A549 (cell line): ENCODE measurements at regions not wholly inside any gene's neighbourhood (a gene's known extent, or its start where the extent isn't known, plus 50 kb on each side); places are given as distances from the start of the nearest gene placed in this dataset.

Experiments
- ATAC-seq, 2 experiments: fragments of 200-7000 bp in 1 of 2; fragments of >200 bp in 1 of 2; cut with Nextera tagmentation in 1 of 2; cut with Tn5 transposase in 1 of 2; 3 replicates each; pipeline versions ENCODE4 v1.8.0 to v1.9.1; 2018 to 2020; ENCODE audit warnings: mild to moderate bottlenecking in 1 of 2, moderate library complexity in 1 of 2
- CTCF ChIA-PET: fragments of 300-600 bp; sonication (Branson Sonifier 250); formaldehyde crosslinking; extraction: SDS; loops from one replicate; lab custom pipeline; 2021; ENCODE audit warnings: antibody characterized with exemption, inconsistent platforms; lab: Yijun Ruan, JAX
- POLR2A ChIA-PET: fragments of 350-600 bp; formaldehyde crosslinking; extraction: SDS; loops from one replicate; lab custom pipeline; 2021; ENCODE audit warnings: antibody characterized with exemption, inconsistent platforms; lab: Yijun Ruan, JAX
- DNase-seq, 2 experiments: peaks; one replicate each; pipeline versions ENCODE4 v3.0.0 to v3.0.0-alpha.2; 2011 to 2016; ENCODE audit warnings: low read depth in 1 of 2, low spot score in 1 of 2
- FAIRE-seq: peaks from 2 replicates; lab custom pipeline; 2011; peaks lifted over from hg19 to GRCh38; lab: Jason Lieb, UNC
- H3K27ac ChIP-seq, 2 experiments: fragments of >200 bp; sonication (Bioruptor Twin); formaldehyde crosslinking; 3 replicates each; pipeline ENCODE4 v1.5.1; 2016 to 2017
- H3K4me1 ChIP-seq: fragments of >200 bp; sonication (Bioruptor Twin); formaldehyde crosslinking; 3 replicates; pipeline ENCODE4 v1.6.1; 2016
- H3K4me2 ChIP-seq: fragments of >200 bp; sonication (Bioruptor Twin); formaldehyde crosslinking; 3 replicates; pipeline ENCODE4 v1.6.1; 2016
- H3K4me3 ChIP-seq: fragments of >200 bp; sonication (Bioruptor Twin); formaldehyde crosslinking; 3 replicates; pipeline ENCODE4 v1.5.1; 2016
- H3K9me3 ChIP-seq: fragments of >200 bp; sonication (Bioruptor Twin); formaldehyde crosslinking; 3 replicates; pipeline ENCODE4 v1.6.1; 2016
- BHLHE40 ChIP-seq: IDR thresholded peaks from 2 replicates; pipeline ENCODE4 v1.6.1; 2012; ENCODE audit warnings: low read depth, low read length, inconsistent platforms
- CBX2 ChIP-seq: fragments of 200-600 bp; sonication (generic); IDR thresholded peaks from 2 replicates; pipeline ENCODE4 v1.6.1; 2016; ENCODE audit warnings: low read depth, mild to moderate bottlenecking, borderline replicate concordance
- CBX8 ChIP-seq: fragments of 200-600 bp; sonication (generic); IDR thresholded peaks from 2 replicates; pipeline ENCODE4 v1.6.1; 2016
- CHD2 ChIP-seq: fragments of 150-350 bp; IDR thresholded peaks from 2 replicates; pipeline ENCODE4 v1.6.1; 2014; ENCODE audit warnings: low read length; ENCODE audit not compliant: partially characterized antibody
- CHD4 ChIP-seq: fragments of 200-600 bp; sonication (generic); IDR thresholded peaks from 2 replicates; pipeline ENCODE4 v1.6.1; 2016; ENCODE audit warnings: antibody characterized with exemption, mild to moderate bottlenecking, borderline replicate concordance
- CTCF ChIP-seq: fragments of >200 bp; sonication (Bioruptor Twin); formaldehyde crosslinking; IDR thresholded peaks from 3 replicates; pipeline ENCODE4 v1.5.1; 2016
- E2F6 ChIP-seq: IDR thresholded peaks from 2 replicates; pipeline ENCODE4 v1.6.1; 2012; ENCODE audit warnings: low read depth, borderline replicate concordance
- EHF ChIP-seq: fragments of 250-450 bp; sonication (Bioruptor Pico); IDR thresholded peaks from 2 replicates; pipeline ENCODE4 v1.5.0; 2020; ENCODE audit warnings: mild to moderate bottlenecking
- EHMT2 ChIP-seq: fragments of 200-600 bp; sonication (generic); IDR thresholded peaks from 2 replicates; pipeline ENCODE4 v1.6.1; 2016; ENCODE audit warnings: antibody characterized with exemption, low read depth, mild to moderate bottlenecking, moderate library complexity
- EP300 ChIP-seq, 2 experiments: fragments of >200 bp; sonication (Bioruptor Twin); formaldehyde crosslinking; IDR thresholded peaks; 2 replicates in 1 of 2; 3 replicates in 1 of 2; pipeline ENCODE4 v1.6.1; 2016 to 2017
- ESRRA ChIP-seq: fragments of 150-350 bp; IDR thresholded peaks from 2 replicates; pipeline ENCODE4 v1.6.1; 2014; ENCODE audit warnings: mild to moderate bottlenecking, low read length, borderline replicate concordance
- FOSB ChIP-seq: fragments of 250-450 bp; sonication (Bioruptor Pico); IDR thresholded peaks from 2 replicates; pipeline ENCODE4 v1.5.0; 2020; ENCODE audit warnings: mild to moderate bottlenecking, moderate library complexity
- FOSL2 ChIP-seq, 2 experiments: fragments of 450-650 bp in 1 of 2; fragments of >200 bp in 1 of 2; sonication (Bioruptor Twin) in 1 of 2; formaldehyde crosslinking; IDR thresholded peaks; 2 replicates each; pipeline versions ENCODE4 v1.5.0 to v1.6.1; 2016 to 2020; ENCODE audit warnings: mild to moderate bottlenecking in 1 of 2, moderate library complexity in 1 of 2
- HES2 ChIP-seq: fragments of >200 bp; sonication (Bioruptor Twin); formaldehyde crosslinking; IDR thresholded peaks from 2 replicates; pipeline ENCODE4 v1.6.1; 2016
- HEYL ChIP-seq: fragments of 250-450 bp; sonication (Bioruptor Pico); IDR thresholded peaks from 2 replicates; pipeline ENCODE4 v1.8.0; 2021; ENCODE audit warnings: mild to moderate bottlenecking, moderate library complexity
- HOXB5 ChIP-seq: fragments of 250-450 bp; sonication (Bioruptor Pico); IDR thresholded peaks from 2 replicates; pipeline ENCODE4 v1.5.0; 2020; ENCODE audit warnings: mild to moderate bottlenecking, moderate library complexity
- MAX ChIP-seq: IDR thresholded peaks from 2 replicates; pipeline ENCODE4 v1.6.1; 2012
- MYC ChIP-seq: IDR thresholded peaks from 2 replicates; pipeline ENCODE4 v1.6.1; 2012; ENCODE audit warnings: mild to moderate bottlenecking, inconsistent platforms, low read length, improper control_type of control experiment, borderline replicate concordance
- NFE2L2 ChIP-seq: fragments of 150-350 bp; conservative IDR thresholded peaks from 2 replicates; pipeline ENCODE4 v1.6.1; 2014; ENCODE audit warnings: low read length
- POLR2AphosphoS2 ChIP-seq: conservative IDR thresholded peaks from 2 replicates; pipeline ENCODE4 v1.6.1; 2012; ENCODE audit warnings: low read length, improper control_type of control experiment, inconsistent platforms
- RAD21 ChIP-seq, 2 experiments: fragments of >200 bp in 1 of 2; sonication (Bioruptor Twin) in 1 of 2; formaldehyde crosslinking in 1 of 2; IDR thresholded peaks in 1 of 2; conservative IDR thresholded peaks in 1 of 2; 2 replicates in 1 of 2; 3 replicates in 1 of 2; pipeline ENCODE4 v1.6.1; 2012 to 2018; ENCODE audit warnings: inconsistent platforms in 1 of 2
- RARB ChIP-seq: fragments of 250-450 bp; sonication (Bioruptor Pico); IDR thresholded peaks from 2 replicates; pipeline ENCODE4 v1.8.0; 2021; ENCODE audit warnings: mild to moderate bottlenecking, moderate library complexity
- RCOR1 ChIP-seq: fragments of 150-350 bp; IDR thresholded peaks from 2 replicates; pipeline ENCODE4 v1.6.1; 2014; ENCODE audit warnings: antibody characterized with exemption, low read length, low read depth
- RFX5 ChIP-seq: fragments of 450-650 bp; IDR thresholded peaks from 2 replicates; pipeline ENCODE4 v1.7.1; 2014; ENCODE audit warnings: antibody characterized with exemption, mild to moderate bottlenecking, moderate library complexity
- RNF2 ChIP-seq: fragments of 200-600 bp; sonication (generic); IDR thresholded peaks from 2 replicates; pipeline ENCODE4 v1.6.1; 2016; ENCODE audit warnings: low read depth, mild to moderate bottlenecking, antibody characterized with exemption, moderate library complexity, borderline replicate concordance
- SREBF2 ChIP-seq: fragments of 450-650 bp; IDR thresholded peaks from 2 replicates; pipeline ENCODE4 v1.6.1; 2014; ENCODE audit warnings: mild to moderate bottlenecking, moderate library complexity
- TFCP2L1 ChIP-seq: fragments of 250-450 bp; sonication (Bioruptor Pico); IDR thresholded peaks from 2 replicates; pipeline ENCODE4 v1.5.0; 2021; ENCODE audit warnings: mild to moderate bottlenecking
- TP53 ChIP-seq: fragments of 250-450 bp; sonication (Bioruptor Pico); IDR thresholded peaks from 2 replicates; pipeline ENCODE4 v1.5.0; 2021; ENCODE audit warnings: mild to moderate bottlenecking, moderate library complexity
- ZFP36 ChIP-seq: fragments of 450-650 bp; IDR thresholded peaks from 2 replicates; pipeline ENCODE4 v1.6.1; 2014; ENCODE audit warnings: borderline replicate concordance; ENCODE audit not compliant: partially characterized antibody
- WGBS: methylation state at CpG from one replicate; pipeline ENCODE4 v1.1.6; 2017; ENCODE audit errors: missing lambda C conversion rate; 5-methylcytosine and 5-hydroxymethylcytosine counted together

- 90% methylated on average over 4 of the region's 4 CpGs for WGBS
- TF ChIP-seq CHD4 (no peak), HEYL (CRISPR knock-in tag) (no peak), POLR2AphosphoS2 (no peak), EHF (CRISPR knock-in tag) (no peak), BHLHE40 (no peak), HES2 (no peak), E2F6 (no peak), ZFP36 (no peak), EHMT2 (no peak), CBX8 (no peak), MYC (no peak)
- no peak overlapping the region for H3K27ac ChIP-seq
- H3K4me1 ChIP-seq: no peaks in the 10 kb centered on the region
- H3K9me3 ChIP-seq: no peaks in the 10 kb centered on the region
- FAIRE-seq: no peak
- DNase-seq: no peak
- H3K4me3 ChIP-seq: no peak overlapping the region
- no peak for ATAC-seq
- ChIA-PET POLR2A (no interaction called here), CTCF (no interaction called here)
- no peak overlapping the region for H3K4me2 ChIP-seq
These were observed 156.2 kb downstream of the ABCC12 start for GRCh38 chr16:47999595-47999994.

GRCh38 chr16:47995354-47995753 lies 160.4 kb downstream of the ABCC12 start:
- FAIRE-seq: no peak
- Histone ChIP-seq H3K27ac (no peak overlapping the region), H3K4me2 (no peak overlapping the region), H3K4me3 (no peak overlapping the region), H3K9me3 (peaks cover 7% of the 10 kb centered on the region), H3K4me1 (no peaks in the 10 kb centered on the region)
- CTCF ChIA-PET: interaction anchor here (0.6 kb wide), 1 partner anchor 105 kb away, joined by 3 read pairs; no protein-coding TSS in a partner anchor
- WGBS: 40% methylated on average over 2 of the region's 2 CpGs
- ATAC-seq: no peak
- POLR2A ChIA-PET: no interaction called here
- no peak for DNase-seq
- TF ChIP-seq HES2: no peak
- 0 out of 5 replicates have a peak, but pooled peaks of 1 of the 2 experiments have one; percentile 5 for TF ChIP-seq RAD21 (conservative IDR thresholded peaks at IDR 0.05 in 1 of 2, IDR thresholded peaks at IDR 0.05 in 1 of 2)

GRCh38 chr16:47991491-47991890 lies 164.3 kb downstream of the ABCC12 start:
- ATAC-seq (no peak), FAIRE-seq (no peak), DNase-seq (no peak)
- no peak overlapping the region for H3K4me3 ChIP-seq
- H3K4me1 ChIP-seq: no peaks in the 10 kb centered on the region
- TF ChIP-seq CTCF: no peak
- no peak for TF ChIP-seq FOSL2 (IDR thresholded peaks at IDR 0.05)
- no peak for TF ChIP-seq FOSL2 (CRISPR knock-in tag; IDR thresholded peaks at IDR 0.05)
- TF ChIP-seq MAX: no peak
- no peak for TF ChIP-seq FOSB (CRISPR knock-in tag)
- no peak for TF ChIP-seq HOXB5
- 19% methylated on average over 2 of the region's 2 CpGs for WGBS
- POLR2A ChIA-PET: no interaction called here
- H3K4me2 ChIP-seq: no peak overlapping the region
- CTCF ChIA-PET: interaction anchor here (1.6 kb wide), 1 partner anchor 12 kb away, joined by 3 read pairs; no protein-coding TSS in a partner anchor
- H3K27ac ChIP-seq: no peak overlapping the region
- peaks cover 11% of the 10 kb centered on the region for H3K9me3 ChIP-seq

- Histone ChIP-seq H3K4me2 (no peak overlapping the region), H3K4me3 (no peak overlapping the region), H3K9me3 (peaks cover 11% of the 10 kb centered on the region), H3K4me1 (no peaks in the 10 kb centered on the region), H3K27ac (no peak overlapping the region)
- CTCF ChIA-PET: no interaction called here
- ATAC-seq (no peak), FAIRE-seq (no peak), DNase-seq (no peak)
- POLR2A ChIA-PET: no interaction called here
- WGBS: 15% methylated on average over 2 of the region's 2 CpGs
- TF ChIP-seq TFCP2L1 (CRISPR knock-in tag): no peak
- no peak for TF ChIP-seq CHD2
- TF ChIP-seq CHD4: no peak
- no peak for TF ChIP-seq ESRRA
- no peak for TF ChIP-seq RFX5
- no peak for TF ChIP-seq ZFP36
- no peak for TF ChIP-seq TP53 (CRISPR knock-in tag)
- no peak for TF ChIP-seq EP300 (IDR thresholded peaks at IDR 0.05)
- no peak for TF ChIP-seq MAX
- TF ChIP-seq HOXB5: no peak
- TF ChIP-seq RCOR1: no peak
- TF ChIP-seq RNF2: no peak
- no peak for TF ChIP-seq BHLHE40
- no peak for TF ChIP-seq SREBF2
- TF ChIP-seq RARB (CRISPR knock-in tag): no peak
- TF ChIP-seq NFE2L2: no peak
- TF ChIP-seq CBX2: no peak
These were observed 165.1 kb downstream of the ABCC12 start for GRCh38 chr16:47990676-47991075.
